Endothelial cell of umbilical vein (primary cell): ENCODE measurements at regions not wholly inside any gene's neighbourhood (a gene's known extent, or its start where the extent isn't known, plus 50 kb on each side); places are given as distances from the start of the nearest gene placed in this dataset.

Source experiments
- BruUV-seq: library from RNA; stranded (reverse); fragments of 400-500 nt; replicated peaks from 2 replicates; lab custom pipeline; 2021; lab: Mats Ljungman, UMichigan
- CTCF ChIA-PET: fragments of 300-600, 350-600 bp; sonication (Branson Sonifier 250); formaldehyde crosslinking; loops from one replicate; lab custom pipeline; 2021; ENCODE audit warnings: antibody characterized with exemption, inconsistent platforms; lab: Charles Lee
- POLR2A ChIA-PET: fragments of 300-600, 350-600 bp; sonication (Branson Sonifier 250); formaldehyde crosslinking; loops from one replicate; lab custom pipeline; 2021; ENCODE audit warnings: antibody characterized with exemption, inconsistent platforms; lab: Charles Lee
- DNase-seq: peaks from one replicate; pipeline ENCODE4 v3.0.0-alpha.2; 2011; ENCODE audit warnings: low read depth, low spot score
- FAIRE-seq: peaks from 2 replicates; lab custom pipeline; 2011; peaks lifted over from hg19 to GRCh38; lab: Jason Lieb, UNC
- H2AFZ ChIP-seq: 2 replicates; pipeline ENCODE4 v1.6.0; 2012; ENCODE audit warnings: low read depth, low read length, control low read depth, inconsistent platforms
- H3K27ac ChIP-seq: 2 replicates; pipeline ENCODE4 v1.5.1; 2011; ENCODE audit warnings: low read depth, mild to moderate bottlenecking, control low read depth, low read length, moderate library complexity; ENCODE audit not compliant: insufficient read depth
- H3K27me3 ChIP-seq, 2 experiments: 2 replicates each; pipeline versions ENCODE4 v1.6.0 to v1.6.1; 2011; ENCODE audit warnings: low read length in 2 of 2, mixed read lengths in 1 of 2; ENCODE audit not compliant: control insufficient read depth in 2 of 2, insufficient read depth in 2 of 2
- H3K36me3 ChIP-seq, 2 experiments: 2 replicates in 1 of 2; 3 replicates in 1 of 2; pipeline ENCODE4 v1.5.1; 2011; ENCODE audit warnings: low read length in 2 of 2, mild to moderate bottlenecking in 1 of 2, moderate library complexity in 1 of 2; ENCODE audit not compliant: control insufficient read depth in 2 of 2, insufficient read depth in 2 of 2; ENCODE audit errors: extremely low read depth in 1 of 2
- H3K4me1 ChIP-seq: 3 replicates; pipeline ENCODE4 v1.5.1; 2011; ENCODE audit warnings: mild to moderate bottlenecking, low read length; ENCODE audit not compliant: control insufficient read depth, insufficient read depth; ENCODE audit errors: extremely low read depth
- H3K4me2 ChIP-seq: 2 replicates; pipeline ENCODE4 v1.6.1; 2011; ENCODE audit warnings: low read length, control low read depth, mixed read lengths; ENCODE audit not compliant: insufficient read depth
- H3K4me3 ChIP-seq, 3 experiments: fragments of 200-600 bp in 1 of 3; sonication (generic), shearing (Covaris generic) in 1 of 3; replicated peaks in 1 of 3; 2 replicates each; pipeline ENCODE4 v1.5.1; 2011 to 2016; ENCODE audit warnings: control low read depth in 3 of 3, low read length in 3 of 3, mild to moderate bottlenecking in 2 of 3, inconsistent platforms in 1 of 3, low read depth in 1 of 3, moderate library complexity in 1 of 3; ENCODE audit not compliant: insufficient read depth in 1 of 3
- H3K79me2 ChIP-seq: 2 replicates; pipeline ENCODE4 v1.6.0; 2012; ENCODE audit warnings: low read length, inconsistent platforms; ENCODE audit not compliant: control insufficient read depth, insufficient read depth
- H3K9ac ChIP-seq: replicated peaks from 2 replicates; pipeline ENCODE3; 2011; ENCODE audit warnings: low read length, control low read depth; ENCODE audit not compliant: insufficient read depth; ENCODE audit errors: extremely low read depth
- H3K9me1 ChIP-seq: replicated peaks from 3 replicates; pipeline ENCODE4 v1.6.0; 2011; ENCODE audit warnings: mild to moderate bottlenecking, low read length; ENCODE audit not compliant: control insufficient read depth, insufficient read depth; ENCODE audit errors: extremely low read depth
- H3K9me3 ChIP-seq: replicated peaks from 2 replicates; pipeline ENCODE4 v1.5.1; 2012; ENCODE audit warnings: low read length, inconsistent platforms; ENCODE audit not compliant: control insufficient read depth, insufficient read depth
- H4K20me1 ChIP-seq: replicated peaks from 2 replicates; pipeline ENCODE3; 2011; ENCODE audit warnings: mild to moderate bottlenecking, low read length; ENCODE audit not compliant: control insufficient read depth, insufficient read depth; ENCODE audit errors: extremely low read depth
- EZH2 ChIP-seq: IDR thresholded peaks from 2 replicates; pipeline ENCODE4 v1.6.1; 2012; ENCODE audit warnings: borderline replicate concordance, low read depth, mild to moderate bottlenecking, moderate library complexity, low read length, inconsistent platforms; ENCODE audit not compliant: severe bottlenecking
- FOS ChIP-seq: IDR thresholded peaks from 2 replicates; pipeline ENCODE4 v1.6.1; 2011; ENCODE audit warnings: mild to moderate bottlenecking, low read length, moderate library complexity, borderline replicate concordance; ENCODE audit not compliant: insufficient read depth
- GATA2 ChIP-seq: IDR thresholded peaks from 2 replicates; pipeline ENCODE4 v1.7.0; 2011; ENCODE audit warnings: low read depth, mild to moderate bottlenecking, moderate library complexity, mixed read lengths, low read length; ENCODE audit not compliant: insufficient read length, insufficient read depth
- JUN ChIP-seq: IDR thresholded peaks from 2 replicates; pipeline ENCODE4 v1.6.1; 2011; ENCODE audit warnings: borderline replicate concordance, low read depth; ENCODE audit not compliant: insufficient read length, insufficient read depth
- MYC ChIP-seq: IDR thresholded peaks from one replicate; pipeline ENCODE4 v1.6.1; 2011; ENCODE audit warnings: mild to moderate bottlenecking, low read depth, low read length
- POLR2A ChIP-seq: IDR thresholded peaks from 2 replicates; pipeline ENCODE4 v1.6.1; 2012; ENCODE audit warnings: low read depth, mild to moderate bottlenecking, control low read depth, low read length
- POLR2AphosphoS5 ChIP-seq: IDR thresholded peaks from 2 replicates; pipeline ENCODE4 v1.6.1; 2012; ENCODE audit warnings: low read depth, mild to moderate bottlenecking, control low read depth, low read length, moderate library complexity; ENCODE audit not compliant: insufficient read depth
- dilution Hi-C: fragments of 300-500 bp; cut with MboI; formaldehyde crosslinking; loops from one replicate; pipeline ENCODE4 v1.15.0; 2019; ENCODE audit warnings: low sequenced_read_pairs; ENCODE audit not compliant: extremely low pct_ligation_motif_present
- intact Hi-C: fragments of 100-400 bp; cut with micrococcal nuclease; formaldehyde crosslinking; loops from one replicate; pipeline ENCODE4 v1.10.0; 2022
- TF ChIP-seq, protein P1 (sequence below): IDR thresholded peaks from 2 replicates; pipeline ENCODE4 v1.6.1; 2011; ENCODE audit not compliant: insufficient read depth, insufficient read length
- TF ChIP-seq, protein P2 (sequence below), 2 donors: IDR thresholded peaks; 1 replicate in 1 of 2; 2 replicates in 1 of 2; pipeline ENCODE4 v1.5.1; 2011; ENCODE audit warnings: low read length in 2 of 2, mild to moderate bottlenecking in 2 of 2, moderate library complexity in 2 of 2, control low read depth in 1 of 2, inconsistent platforms in 1 of 2, low read depth in 1 of 2; ENCODE audit not compliant: insufficient read depth in 1 of 2; ENCODE audit errors: extremely low read depth in 1 of 2

DNA sequence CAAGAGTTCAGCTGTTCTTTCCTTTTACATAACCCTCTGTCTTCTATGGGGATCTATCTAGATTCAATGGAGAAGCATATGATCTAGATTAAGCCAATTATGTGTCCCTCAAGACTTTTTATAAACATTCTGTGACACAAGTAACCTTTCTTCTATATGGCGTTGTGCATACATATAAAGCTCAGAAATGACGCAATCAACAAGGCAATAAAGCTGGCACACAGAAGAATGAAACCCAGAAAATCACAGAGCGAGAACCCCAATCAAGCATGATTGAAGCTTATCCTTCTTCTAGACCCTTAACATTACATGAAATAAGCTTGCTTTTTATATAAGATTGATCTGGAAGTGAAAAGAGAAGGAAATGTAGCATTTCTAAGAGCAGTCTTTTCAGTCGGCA is 178.9 kb downstream of the DMRTA1 start:
- intact Hi-C loops (no loop called here), dilution Hi-C loops (no loop called here)
- CTCF ChIA-PET = no interaction called here
- FAIRE-seq = no peak
- H4K20me1 ChIP-seq = no peaks in the 10 kb centered on the region
- H3K36me3 ChIP-seq = no peaks in the 10 kb centered on the region
- H3K27me3 ChIP-seq = no peaks in the 10 kb centered on the region
- H2AFZ ChIP-seq = no peak overlapping the region
- H3K27ac ChIP-seq = no peak overlapping the region
- no peaks in the 10 kb centered on the region for H3K9me1 ChIP-seq
- H3K4me1 ChIP-seq = no peaks in the 10 kb centered on the region
- DNase-seq = no peak
- no peak overlapping the region for H3K4me2 ChIP-seq
- no peaks in the 10 kb centered on the region for H3K9me3 ChIP-seq
- no peak overlapping the region for H3K4me3 ChIP-seq
- no peaks in the 10 kb centered on the region for H3K79me2 ChIP-seq
- POLR2A ChIA-PET = no interaction called here
- TF ChIP-seq POLR2A (no peak), GATA2 (no peak), JUN (no peak), EZH2 (no peak), POLR2AphosphoS5 (no peak), FOS (no peak), MYC (no peak)
- TF ChIP-seq, protein P1, sequence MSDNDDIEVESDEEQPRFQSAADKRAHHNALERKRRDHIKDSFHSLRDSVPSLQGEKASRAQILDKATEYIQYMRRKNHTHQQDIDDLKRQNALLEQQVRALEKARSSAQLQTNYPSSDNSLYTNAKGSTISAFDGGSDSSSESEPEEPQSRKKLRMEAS = no peak
- TF ChIP-seq, protein P2, sequence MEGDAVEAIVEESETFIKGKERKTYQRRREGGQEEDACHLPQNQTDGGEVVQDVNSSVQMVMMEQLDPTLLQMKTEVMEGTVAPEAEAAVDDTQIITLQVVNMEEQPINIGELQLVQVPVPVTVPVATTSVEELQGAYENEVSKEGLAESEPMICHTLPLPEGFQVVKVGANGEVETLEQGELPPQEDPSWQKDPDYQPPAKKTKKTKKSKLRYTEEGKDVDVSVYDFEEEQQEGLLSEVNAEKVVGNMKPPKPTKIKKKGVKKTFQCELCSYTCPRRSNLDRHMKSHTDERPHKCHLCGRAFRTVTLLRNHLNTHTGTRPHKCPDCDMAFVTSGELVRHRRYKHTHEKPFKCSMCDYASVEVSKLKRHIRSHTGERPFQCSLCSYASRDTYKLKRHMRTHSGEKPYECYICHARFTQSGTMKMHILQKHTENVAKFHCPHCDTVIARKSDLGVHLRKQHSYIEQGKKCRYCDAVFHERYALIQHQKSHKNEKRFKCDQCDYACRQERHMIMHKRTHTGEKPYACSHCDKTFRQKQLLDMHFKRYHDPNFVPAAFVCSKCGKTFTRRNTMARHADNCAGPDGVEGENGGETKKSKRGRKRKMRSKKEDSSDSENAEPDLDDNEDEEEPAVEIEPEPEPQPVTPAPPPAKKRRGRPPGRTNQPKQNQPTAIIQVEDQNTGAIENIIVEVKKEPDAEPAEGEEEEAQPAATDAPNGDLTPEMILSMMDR (IDR thresholded peaks at IDR 0.05; ENCODE audit: extremely low read depth in 1 of 2, insufficient read depth in 1 of 2, low read depth in 1 of 2, low read length in 2 of 2) = no peak
- no peak overlapping the region for H3K9ac ChIP-seq
- no TSS peak for BruUV-seq
